ENCODE measurements at regions not wholly inside any gene's neighbourhood (a gene's known extent, or its start where the extent isn't known, plus 50 kb on each side); places are given as distances from the start of the nearest gene placed in this dataset.

- H3K27ac ChIP-seq: no peak overlapping the region
- TF ChIP-seq CTCF (conservative IDR thresholded peaks at IDR 0.05) (no peak), ZFX (IDR thresholded peaks at IDR 0.05) (no peak)
Measured at GRCh38 chr1:10848109-10848684, 51.8 kb upstream of the CASZ1 start.

- no peak for TF ChIP-seq ZFX (IDR thresholded peaks at IDR 0.05)
- TF ChIP-seq CTCF (conservative IDR thresholded peaks at IDR 0.05): no peak
- H3K27ac ChIP-seq: no peak overlapping the region
Measured at GRCh38 chr1:10850026-10850425, 53.6 kb upstream of the CASZ1 start.

- TF ChIP-seq ZFX (IDR thresholded peaks at IDR 0.05): no peak
- no peak for TF ChIP-seq CTCF (conservative IDR thresholded peaks at IDR 0.05)
- no peak overlapping the region for H3K27ac ChIP-seq
Measured at GRCh38 chr1:10851024-10852013, 54.9 kb upstream of the CASZ1 start.

GRCh38 chr1:10852018-10852417, 55.6 kb upstream of the CASZ1 start:
- H3K27ac ChIP-seq: no peak overlapping the region
- TF ChIP-seq ZFX (IDR thresholded peaks at IDR 0.05) (no peak), CTCF (conservative IDR thresholded peaks at IDR 0.05) (no peak)

GRCh38 chr1:10852486-10852885, 56.0 kb upstream of the CASZ1 start:
- H3K27ac ChIP-seq: no peak overlapping the region
- no peak for TF ChIP-seq CTCF (conservative IDR thresholded peaks at IDR 0.05)
- no peak for TF ChIP-seq ZFX (IDR thresholded peaks at IDR 0.05)

GRCh38 chr1:10852998-10853520, 56.6 kb upstream of the CASZ1 start:
- no peak for TF ChIP-seq ZFX (IDR thresholded peaks at IDR 0.05)

GRCh38 chr1:10853701-10854100, 57.3 kb upstream of the CASZ1 start:
- H3K27ac ChIP-seq: no peak overlapping the region
- TF ChIP-seq ZFX (IDR thresholded peaks at IDR 0.05): no peak

More at GRCh38 chr1:10852998-10853520, 56.6 kb upstream of the CASZ1 start:
- no peak overlapping the region for H3K27ac ChIP-seq

- TF ChIP-seq CTCF (conservative IDR thresholded peaks at IDR 0.05) (no peak), ZFX (IDR thresholded peaks at IDR 0.05) (no peak)
- H3K27ac ChIP-seq: no peak overlapping the region
Measured at GRCh38 chr1:10854856-10855459, 58.5 kb upstream of the CASZ1 start.

All from C4-2B (cell line).